Putamen (tissue), 1 donor: ENCODE measurements at regions not wholly inside any gene's neighbourhood (a gene's known extent, or its start where the extent isn't known, plus 50 kb on each side); places are given as distances from the start of the nearest gene placed in this dataset.
"Not testable (repeated sequence)": the region's sequence is repeated elsewhere in the genome, so short reads cannot be mapped to it uniquely, and the experiment has no call there.

Experiments
- DNase-seq: peaks from one replicate; pipeline ENCODE4 v3.0.0-alpha.2; 2016; ENCODE audit warnings: low spot score

DNA sequence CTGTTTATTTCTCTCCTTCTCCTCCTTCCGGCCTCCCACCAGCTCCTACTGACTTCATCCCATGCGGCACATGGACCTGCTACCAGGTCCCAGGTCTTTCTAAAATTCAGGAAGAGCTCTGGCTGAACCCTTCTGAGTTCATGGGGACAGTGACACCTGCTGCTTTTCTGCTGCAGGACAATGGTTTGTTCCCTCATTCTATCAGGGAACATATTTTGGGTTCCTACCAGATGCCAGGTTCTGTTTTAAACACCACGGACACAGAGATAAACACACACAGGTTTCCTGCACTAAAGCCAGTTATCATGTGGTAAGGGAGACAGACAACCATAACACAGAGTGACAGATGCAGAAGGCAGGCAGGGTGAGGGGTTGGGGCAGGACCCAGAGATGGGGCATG, 114.0 kb upstream of the RAB4A start:
- DNase-seq: no peak

DNA sequence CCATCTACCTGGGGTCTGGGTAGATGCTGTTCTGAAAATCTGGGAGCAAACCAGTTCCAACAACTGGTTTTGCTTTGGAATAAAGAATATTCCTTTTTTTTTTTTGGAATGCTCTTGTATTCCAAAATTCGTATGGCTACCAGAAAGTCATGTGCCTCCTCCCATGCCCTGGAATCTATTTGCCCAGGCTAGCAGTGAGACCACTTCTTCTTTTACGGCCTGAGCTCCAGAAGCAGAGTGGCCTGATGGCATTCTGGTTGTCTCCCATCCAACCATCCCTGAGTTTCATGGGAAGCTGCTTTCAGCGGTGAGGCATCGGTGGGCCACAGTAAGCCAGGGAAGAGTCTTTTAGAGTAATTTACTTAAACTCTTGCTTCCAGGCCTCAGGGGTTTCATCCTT, 113.4 kb upstream of the RAB4A start:
- no peak for DNase-seq

DNA sequence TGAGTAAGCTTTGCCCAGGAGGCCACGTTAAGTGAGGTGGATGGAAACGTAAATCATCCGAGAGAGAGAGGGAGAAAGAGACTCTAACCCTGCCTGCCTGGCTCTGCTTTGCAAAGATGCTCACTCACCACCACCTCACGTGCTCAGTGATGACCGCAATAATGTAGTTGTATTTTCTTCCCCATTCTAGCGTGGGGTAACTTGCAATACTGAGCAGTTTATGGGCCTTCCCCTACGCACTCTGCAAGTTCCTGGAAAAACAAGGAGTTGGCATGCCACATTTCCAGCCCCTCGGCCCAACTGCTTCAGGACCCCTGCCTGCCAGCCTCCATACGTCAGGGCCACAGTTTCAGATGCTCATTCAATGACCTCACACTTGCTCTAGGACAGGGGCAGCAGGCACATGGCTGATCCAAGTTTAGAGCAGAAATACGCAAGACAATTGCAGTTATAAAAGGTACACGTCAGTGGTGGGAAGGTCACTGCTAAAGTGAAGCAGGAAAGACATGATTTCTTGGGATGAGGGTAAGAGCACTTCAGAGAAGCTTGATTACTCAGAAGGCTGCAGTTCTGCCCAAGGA, 112.5 kb upstream of the RAB4A start:
- no peak for DNase-seq

DNA sequence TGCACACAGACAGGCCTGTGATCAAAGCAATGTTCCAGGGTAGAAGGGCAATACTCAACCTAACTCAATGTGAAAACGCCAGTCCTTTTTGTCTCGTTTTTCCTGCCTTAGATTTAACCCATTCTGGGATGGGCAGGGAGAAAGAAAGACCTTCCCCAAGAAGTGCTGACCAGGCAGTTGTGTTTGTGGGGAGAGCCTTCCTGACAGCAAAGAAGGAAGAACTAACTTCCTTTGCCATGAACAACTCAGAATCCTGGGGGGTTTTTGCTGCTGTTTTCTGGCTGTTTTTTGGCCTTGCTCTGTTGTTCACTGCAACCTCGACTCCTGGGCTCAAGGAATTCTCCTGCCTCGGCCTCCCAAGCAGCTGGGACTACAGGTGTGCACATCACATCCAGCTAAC, 112.0 kb upstream of the RAB4A start:
- no peak for DNase-seq

DNA sequence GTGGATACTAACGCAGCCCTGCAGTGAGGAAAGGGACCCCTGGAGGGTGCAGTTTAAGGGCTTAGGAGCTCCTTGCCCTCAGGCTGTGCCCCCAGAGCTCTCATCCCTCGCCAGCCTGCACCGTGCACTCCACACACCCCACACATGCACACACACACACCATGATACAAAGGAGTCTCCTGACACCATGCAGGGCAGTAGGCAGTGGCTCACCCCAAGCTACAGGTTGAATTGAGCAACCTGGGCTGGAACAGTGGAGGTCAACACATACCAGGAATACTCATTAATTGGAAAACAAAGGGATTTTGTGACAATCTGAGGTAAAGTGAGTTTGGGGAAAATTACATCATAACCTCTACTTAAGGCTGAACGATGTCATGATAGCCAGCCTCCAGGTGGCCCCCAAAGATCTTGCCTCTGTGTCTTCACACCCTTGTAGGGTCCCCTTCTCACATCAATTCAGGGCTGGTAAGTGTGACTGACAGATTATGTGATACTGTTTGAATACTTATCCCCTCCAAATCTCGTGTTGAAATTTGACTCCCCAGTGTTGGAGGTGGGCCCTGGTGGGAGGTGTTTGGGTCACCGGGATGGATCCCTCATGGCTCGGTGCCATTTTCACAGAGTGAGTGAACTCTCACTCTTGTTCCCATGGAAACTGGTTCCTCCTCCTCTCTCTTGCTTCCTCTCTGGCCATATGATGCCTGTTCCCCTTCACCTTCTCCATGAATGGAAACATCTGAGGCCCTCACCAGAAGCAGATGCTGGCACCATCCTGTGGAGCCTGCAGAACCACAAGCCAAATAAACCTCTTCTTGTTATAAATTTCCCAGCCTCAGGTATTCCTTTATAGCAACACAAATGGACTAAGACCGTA, 111.0 kb upstream of the RAB4A start:
- DNase-seq: no peak

DNA sequence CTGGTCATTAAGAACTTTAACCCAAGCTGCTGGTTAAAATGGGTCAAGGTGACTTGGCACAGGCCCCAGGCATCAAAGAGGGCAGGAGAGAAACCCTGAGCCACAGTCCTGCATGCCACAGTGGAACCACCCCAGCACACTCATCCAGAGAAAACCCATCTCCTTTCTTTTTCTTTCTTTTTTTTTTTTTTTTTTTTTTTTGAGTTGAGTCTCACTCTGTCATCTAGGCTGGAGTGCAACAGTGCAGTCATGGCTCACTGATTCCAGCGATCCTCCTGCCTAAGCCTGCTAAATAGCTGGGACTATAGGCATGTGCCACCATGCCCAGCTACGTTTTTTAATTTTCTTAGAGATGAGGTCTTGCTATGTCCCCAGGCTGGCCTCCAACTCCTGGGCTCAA, 109.2 kb upstream of the RAB4A start:
- no peak for DNase-seq

DNA sequence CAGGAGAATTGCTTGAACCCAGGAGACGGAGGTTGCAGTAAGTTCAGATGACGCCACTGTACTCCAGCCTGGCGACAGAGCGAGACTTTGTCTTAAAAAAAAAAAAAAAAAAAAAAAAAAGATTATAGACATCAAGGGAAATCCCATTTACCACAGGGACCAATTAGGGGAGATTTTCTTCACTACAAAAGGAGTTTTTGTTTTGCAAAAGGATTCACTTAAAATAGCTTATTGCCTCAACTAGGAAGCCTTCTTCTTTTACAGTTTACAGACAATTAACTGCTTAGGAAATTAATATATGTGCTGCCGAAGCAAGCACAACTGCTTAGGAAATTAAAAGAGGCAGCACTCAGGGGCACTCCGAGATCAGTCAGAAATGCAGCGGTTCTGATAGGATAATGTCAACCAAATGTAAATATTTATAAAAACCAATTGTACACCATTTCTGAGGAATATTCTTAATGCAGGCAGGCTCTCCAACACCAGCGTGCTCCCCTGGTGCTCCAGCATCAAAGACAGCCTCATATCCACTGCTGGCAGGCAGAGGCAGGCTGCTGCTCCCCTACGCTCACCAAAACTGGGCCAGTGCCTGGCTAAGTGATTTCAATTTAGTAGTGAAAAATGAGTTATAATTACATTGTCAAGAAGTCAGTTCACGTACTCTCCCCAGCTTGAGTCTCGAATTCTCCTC, 107.9 kb upstream of the RAB4A start:
- DNase-seq: no peak

DNA sequence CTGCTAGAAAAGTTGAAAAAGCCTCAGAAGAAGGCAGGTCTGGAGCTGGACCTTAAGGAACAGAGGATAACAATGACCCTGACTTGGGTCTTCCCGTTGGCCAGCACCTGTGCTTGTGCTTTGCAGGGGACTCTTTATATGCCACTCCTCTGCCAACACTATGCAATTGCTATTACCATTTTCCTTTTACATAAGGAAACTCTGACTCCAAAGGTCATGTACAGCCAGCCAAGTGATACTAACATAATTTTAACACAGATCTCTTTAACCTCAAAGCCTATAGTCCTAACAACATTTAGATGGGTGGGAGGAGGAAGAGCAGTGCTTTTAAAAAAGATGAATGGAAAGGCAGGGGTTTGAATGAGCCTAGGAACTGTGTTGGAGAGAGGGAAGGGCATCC, 106.6 kb upstream of the RAB4A start:
- DNase-seq: no peak

DNA sequence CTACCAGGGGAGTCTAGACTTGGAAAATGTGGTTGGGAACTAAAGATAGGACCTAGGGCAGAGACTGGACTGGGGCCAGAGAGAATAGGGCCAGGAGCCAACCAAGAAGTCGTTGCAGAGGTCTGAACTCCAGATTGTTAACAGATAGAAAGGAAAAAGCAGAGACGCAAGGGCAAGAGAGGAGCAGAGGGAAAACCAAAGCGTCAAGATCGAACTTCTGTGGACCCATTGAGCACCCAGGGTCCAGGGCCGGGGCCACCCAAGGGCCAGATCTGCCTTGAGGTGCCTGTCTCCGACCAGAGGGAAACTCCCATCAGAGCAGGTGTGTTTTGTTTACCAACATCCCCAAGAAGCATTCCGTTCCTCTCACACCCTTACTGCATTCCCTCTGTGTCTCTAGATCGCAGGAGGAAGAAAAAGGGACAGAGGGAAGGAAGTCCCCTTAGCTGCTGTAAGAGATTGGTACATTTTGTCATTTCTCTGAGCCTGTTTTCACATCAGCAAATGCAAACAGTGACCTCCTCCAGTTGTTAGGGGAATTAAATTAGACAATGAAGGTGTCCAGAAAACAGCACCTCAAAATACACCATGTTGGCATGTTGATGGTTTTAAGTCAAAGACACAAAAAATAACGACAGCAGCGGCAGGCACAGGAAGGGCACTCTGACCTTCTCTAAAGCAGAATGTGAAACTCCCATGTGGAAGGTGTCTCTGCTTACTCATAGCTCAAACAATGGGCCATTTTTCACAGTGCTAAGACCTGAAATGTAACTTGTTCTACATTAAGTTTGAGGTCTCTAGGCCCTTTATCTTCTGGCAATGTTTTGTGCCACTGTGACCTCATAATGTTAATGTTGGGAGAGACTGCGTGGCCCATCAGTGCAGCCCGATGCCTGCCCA, 105.8 kb upstream of the RAB4A start:
- DNase-seq: no peak

DNA sequence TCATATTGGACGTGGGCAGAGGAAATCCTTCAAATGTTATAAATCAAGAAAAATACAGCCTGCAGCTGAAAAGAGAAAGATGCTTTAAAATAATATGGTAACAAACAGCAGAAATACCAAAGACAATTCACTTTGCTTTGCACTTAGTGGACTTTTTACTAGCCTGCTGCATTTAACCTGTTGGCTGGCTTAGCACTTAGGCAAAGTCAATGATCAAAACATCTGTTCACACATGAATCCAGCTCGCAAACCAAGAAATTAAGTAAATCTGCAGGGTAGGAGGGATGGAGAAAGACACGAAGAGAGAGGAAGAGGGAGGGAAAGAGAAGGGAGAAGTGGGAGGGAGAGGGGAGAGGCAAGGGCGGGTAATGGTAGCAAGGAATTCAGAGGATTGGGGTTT, 103.6 kb upstream of the RAB4A start:
- DNase-seq: no peak

DNA sequence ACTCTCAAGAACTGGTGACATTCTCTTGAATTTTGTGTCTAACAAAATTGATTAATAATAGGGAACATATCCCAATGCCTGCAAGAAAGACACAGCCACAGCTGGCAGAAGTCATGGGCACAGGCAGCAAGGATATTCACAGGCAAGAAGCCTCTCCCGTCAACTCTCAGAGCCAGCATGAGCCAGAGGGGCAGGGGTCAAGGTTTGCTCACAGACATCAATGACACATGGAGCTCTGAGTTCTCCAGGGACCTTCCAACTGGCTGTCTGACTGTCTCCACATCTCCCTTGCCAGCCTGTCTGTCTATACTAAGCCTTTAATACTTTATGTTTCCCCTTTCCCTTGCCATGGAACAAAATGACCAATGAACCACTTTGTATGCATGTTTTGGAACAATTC, 101.5 kb upstream of the RAB4A start:
- DNase-seq: no peak

DNA sequence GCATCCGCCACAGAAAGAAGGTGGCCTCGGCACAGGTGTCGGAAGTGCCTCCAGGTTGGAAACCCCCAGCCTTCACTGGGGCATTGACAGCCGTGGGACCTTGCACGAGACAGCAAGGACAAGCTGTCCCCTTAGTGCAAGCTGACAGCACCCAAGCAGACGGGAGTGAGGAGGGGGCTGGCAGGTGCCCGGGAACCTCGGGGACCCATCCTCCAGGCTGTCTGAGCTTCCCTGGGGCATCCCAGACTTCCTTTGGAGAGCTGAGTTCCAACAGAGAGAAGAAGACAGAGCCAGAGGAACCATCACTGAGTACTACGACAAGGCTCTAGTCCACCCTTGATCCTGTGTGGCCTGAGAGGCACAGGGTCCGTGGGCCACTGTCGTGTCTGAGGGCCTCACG, 100.6 kb upstream of the RAB4A start:
- DNase-seq: no peak

DNA sequence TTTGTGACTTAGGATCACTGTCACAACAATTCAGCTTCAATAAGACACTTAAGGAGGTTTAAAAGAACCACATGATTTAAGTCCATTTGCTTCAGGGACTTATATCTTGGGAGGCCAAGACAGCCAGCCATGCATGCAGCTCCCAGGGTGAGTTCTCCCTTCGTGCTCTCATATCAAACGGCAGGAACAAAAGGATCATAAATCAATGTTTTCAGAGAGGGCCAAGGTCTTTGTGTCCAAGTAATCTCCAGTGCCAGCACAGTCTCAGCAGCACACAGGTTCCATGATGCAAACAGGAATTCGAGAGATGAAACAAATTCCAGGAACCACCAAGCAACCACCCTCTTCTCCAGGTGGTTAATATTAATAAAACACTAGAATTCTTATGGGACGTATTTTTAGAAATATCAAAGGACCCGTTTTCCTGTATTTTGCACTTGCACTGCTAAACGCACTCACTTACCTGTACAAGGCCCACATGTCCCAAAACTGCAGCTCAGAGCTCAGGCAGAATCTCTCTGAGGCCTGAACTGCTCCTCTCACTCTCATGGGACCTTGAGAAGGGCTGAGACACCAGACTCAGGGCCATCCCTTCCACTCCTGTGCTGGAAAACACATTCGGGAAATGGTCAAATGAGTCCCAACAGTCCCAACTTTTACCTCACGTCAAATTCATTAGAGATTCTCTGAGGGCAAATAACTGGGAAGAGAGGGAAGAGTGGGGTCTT, 100.0 kb upstream of the RAB4A start:
- DNase-seq: no peak

DNA sequence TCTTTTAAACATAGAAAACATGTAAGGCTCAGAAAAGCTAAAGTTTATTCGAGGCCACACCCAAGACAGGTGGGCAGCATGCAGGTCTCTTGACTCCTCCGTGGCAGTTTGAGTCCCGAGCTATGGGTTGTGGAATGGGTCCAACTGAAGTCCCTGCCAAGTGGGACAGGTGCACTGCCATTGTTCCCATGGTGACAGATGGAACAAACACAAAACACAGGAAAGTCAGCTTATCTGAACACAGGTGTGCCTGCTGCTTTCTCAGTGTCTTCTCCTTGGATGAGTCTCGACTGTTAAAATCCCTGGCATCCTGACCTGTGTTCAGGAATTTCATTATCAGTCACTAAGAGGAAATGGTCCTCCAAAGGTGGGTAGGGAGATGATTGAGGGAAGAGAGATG, 99.0 kb upstream of the RAB4A start:
- DNase-seq: no peak

DNA sequence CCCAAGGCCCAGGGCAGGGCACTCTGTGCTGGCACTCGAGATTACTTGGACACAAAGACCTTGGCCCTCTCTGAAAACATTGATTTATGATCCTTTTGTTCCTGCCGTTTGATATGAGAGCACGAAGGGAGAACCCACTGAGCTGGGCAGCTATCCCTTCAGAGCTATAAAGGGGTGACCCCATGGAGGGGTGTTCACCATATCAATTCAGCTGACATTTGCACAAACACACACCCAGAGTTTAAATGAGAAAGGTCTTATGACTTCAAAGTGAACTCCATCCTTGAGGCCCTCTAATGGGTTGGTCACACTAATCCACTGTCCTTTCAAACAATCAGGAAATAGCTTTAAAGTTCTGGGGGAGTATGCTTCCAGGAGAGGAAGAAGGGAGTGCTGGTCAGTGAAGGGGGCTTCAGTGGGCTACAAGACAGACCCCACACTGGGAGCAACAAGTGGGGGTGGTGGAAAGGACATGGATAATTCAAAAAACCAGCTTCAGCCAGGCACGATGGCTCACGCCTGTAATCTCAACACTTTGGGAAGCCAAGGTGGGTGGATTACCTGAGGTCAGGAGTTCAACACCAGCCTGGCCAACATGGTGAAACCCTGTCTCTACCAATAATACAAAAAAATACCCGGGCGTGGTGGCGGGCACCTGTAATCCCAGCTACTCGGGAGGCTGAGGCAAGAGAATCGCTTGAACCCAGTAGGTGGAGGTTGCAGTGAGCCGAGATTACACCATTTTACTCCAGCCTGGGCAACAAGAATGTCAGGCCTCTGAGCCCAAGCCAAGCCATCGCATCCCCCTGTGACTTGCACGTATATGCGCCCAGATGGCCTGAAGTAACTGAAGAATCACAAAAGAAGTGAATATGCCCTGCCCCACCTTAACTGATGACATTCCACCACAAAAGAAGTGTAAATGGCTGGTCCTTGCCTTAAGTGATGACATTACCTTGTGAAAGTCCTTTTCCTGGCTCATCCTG, 97.1 kb upstream of the RAB4A start:
- not testable (repeated sequence) for DNase-seq

DNA sequence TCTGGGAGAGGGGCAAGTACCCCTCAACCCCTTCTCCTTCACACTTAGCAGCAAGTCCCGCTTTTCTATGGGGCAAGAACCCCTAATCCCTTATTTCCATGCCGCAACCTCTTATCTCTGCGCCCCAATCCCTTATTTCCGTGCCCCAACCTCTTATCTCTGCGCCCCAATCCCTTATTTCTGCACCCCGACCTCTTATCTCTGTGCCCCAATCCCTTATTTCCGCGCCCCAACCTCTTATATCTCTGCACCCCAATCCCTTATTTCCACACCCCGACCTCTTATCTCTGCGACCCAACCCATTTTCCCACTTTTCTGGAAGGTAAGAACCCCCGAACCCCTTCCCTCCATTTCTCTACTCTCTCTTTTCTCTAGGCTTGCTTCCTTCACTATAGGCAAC, 95.6 kb upstream of the RAB4A start:
- DNase-seq: not testable (repeated sequence)

DNA sequence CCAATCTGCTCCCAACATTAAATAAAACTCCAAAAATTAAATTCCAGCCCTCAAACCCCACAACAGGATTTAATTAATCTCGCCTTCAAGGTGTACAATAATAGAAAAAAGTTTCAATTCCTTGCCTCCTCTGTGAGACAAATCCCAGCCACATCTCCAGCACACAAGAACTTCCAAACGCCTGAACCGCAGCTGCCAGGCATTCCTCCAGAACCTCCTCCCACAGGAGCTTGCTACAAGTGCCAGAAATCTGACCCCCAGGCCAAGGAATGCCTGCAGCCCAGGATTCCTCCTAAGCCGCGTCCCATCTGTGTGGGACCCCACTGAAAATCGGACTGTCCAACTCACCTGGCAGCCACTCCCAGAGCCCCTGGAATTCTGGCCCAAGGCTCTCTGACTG, 94.5 kb upstream of the RAB4A start:
- not testable (repeated sequence) for DNase-seq

DNA sequence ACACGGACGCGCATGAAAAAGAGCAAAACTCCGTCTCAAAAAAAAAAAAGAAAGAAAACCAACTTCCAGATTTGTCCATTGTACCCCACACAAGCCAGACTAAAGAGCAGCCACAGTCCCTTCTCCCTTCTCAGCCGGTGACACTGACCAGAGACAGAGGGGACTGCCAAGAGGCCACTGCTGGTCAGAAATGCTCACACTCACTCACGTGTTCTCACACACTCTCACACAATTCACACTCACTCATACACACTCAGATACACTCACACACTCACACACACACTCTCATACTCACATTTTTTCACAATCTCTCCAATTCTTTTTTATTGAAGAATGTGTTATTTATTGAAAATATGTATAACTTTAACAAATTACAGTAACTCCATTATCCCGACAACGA, 90.8 kb upstream of the RAB4A start:
- no peak for DNase-seq

DNA sequence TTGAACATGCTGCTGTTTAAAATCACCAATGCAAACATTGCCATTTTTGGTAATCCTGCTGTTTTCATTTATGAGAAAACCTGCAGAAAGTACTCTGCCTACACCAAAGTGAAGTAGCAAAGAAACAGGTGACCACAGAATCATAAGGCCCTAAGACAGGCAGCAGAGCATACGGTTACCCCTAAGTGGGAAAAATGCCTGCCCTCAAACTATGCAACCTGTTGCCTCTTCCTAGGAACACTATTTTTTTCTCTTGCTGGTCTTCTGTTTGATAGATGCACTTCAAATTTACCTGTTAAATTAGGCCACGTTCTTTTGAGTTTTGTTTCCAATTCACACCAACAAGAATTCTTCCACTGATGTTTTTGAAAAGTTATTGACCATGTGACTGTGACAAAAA, 89.5 kb upstream of the RAB4A start:
- DNase-seq: no peak

DNA sequence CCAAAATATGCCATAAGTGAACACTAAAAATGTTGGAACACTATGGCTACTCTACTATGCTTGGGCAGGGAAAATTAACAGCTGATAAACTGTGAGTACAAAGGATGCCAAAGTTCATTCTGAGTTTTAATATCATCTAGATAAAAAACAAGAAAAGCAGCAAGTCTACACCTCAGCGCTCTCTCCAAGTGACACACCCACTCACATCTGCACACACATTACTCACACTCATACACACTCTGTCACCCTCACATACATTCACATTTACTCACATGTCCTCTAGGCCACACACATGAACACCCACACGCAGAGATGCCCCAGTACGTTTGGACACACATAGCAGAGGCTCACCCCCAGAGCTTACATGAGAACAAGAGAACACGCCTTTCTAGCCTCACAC, 87.3 kb upstream of the RAB4A start:
- DNase-seq: no peak
